ENCODE measurements at regions not wholly inside any gene's neighbourhood (a gene's known extent, or its start where the extent isn't known, plus 50 kb on each side); places are given as distances from the start of the nearest gene placed in this dataset.

- no peaks in the 10 kb centered on the region for H3K4me1 Mint-ChIP-seq (ENCODE audit: unreplicated experiment)
- H3K36me3 Mint-ChIP-seq (ENCODE audit: low read depth, unreplicated experiment): no peaks in the 10 kb centered on the region
- H3K27ac Mint-ChIP-seq (ENCODE audit: unreplicated experiment): no peak overlapping the region
- no peak for TF ChIP-seq CTCF (IDR thresholded peaks at IDR 0.05; ENCODE audit: unreplicated experiment)
- H3K4me3 Mint-ChIP-seq (ENCODE audit: unreplicated experiment): no peak overlapping the region
- no peaks in the 10 kb centered on the region for H3K27me3 Mint-ChIP-seq (ENCODE audit: unreplicated experiment)
- no peaks in the 10 kb centered on the region for H3K9me3 Mint-ChIP-seq (ENCODE audit: unreplicated experiment)
- no peak for DNase-seq (ENCODE audit: low spot score)
Measured at GRCh38 chr6:23736577-23736976, 389.4 kb upstream of the NRSN1 start.

- Mint-ChIP-seq H3K9me3 (ENCODE audit: unreplicated experiment) (no peaks in the 10 kb centered on the region), H3K27ac (ENCODE audit: unreplicated experiment) (no peak overlapping the region), H3K4me3 (ENCODE audit: unreplicated experiment) (no peak overlapping the region), H3K4me1 (ENCODE audit: unreplicated experiment) (no peaks in the 10 kb centered on the region), H3K36me3 (ENCODE audit: low read depth, unreplicated experiment) (no peaks in the 10 kb centered on the region), H3K27me3 (ENCODE audit: unreplicated experiment) (no peaks in the 10 kb centered on the region)
- no peak for TF ChIP-seq CTCF (IDR thresholded peaks at IDR 0.05; ENCODE audit: unreplicated experiment)
- DNase-seq (ENCODE audit: low spot score): no peak
Measured at GRCh38 chr6:23747239-23747638, 378.8 kb upstream of the NRSN1 start.

- no peak for TF ChIP-seq CTCF (IDR thresholded peaks at IDR 0.05; ENCODE audit: unreplicated experiment)
- H3K4me3 Mint-ChIP-seq (ENCODE audit: unreplicated experiment): no peak overlapping the region
- DNase-seq (ENCODE audit: low spot score): no peak
- no peak overlapping the region for H3K27ac Mint-ChIP-seq (ENCODE audit: unreplicated experiment)
- no peaks in the 10 kb centered on the region for H3K27me3 Mint-ChIP-seq (ENCODE audit: unreplicated experiment)
- no peaks in the 10 kb centered on the region for H3K36me3 Mint-ChIP-seq (ENCODE audit: low read depth, unreplicated experiment)
- no peaks in the 10 kb centered on the region for H3K4me1 Mint-ChIP-seq (ENCODE audit: unreplicated experiment)
- no peaks in the 10 kb centered on the region for H3K9me3 Mint-ChIP-seq (ENCODE audit: unreplicated experiment)
Measured at GRCh38 chr6:23752414-23752813, 373.6 kb upstream of the NRSN1 start.

DNA sequence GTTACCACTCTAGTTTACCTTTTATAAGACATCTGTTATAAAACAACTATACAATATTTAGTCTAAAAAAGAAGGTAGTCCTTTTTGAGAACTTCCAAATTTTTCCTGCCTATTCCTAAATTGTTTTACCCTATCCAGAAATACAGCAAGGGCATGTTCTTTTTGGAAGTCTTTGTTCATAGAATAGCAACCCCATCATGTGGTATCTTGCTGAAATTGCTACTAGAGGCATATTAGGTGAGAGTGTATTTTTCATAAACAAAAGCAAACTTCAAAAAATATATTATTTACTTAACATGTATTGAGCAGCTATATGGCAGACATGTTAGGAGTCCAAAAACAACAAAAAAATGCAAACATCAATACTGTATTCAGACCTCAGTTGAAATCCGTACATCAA is 371.8 kb upstream of the NRSN1 start:
- Mint-ChIP-seq H3K9me3 (ENCODE audit: unreplicated experiment) (no peaks in the 10 kb centered on the region), H3K27me3 (ENCODE audit: unreplicated experiment) (no peaks in the 10 kb centered on the region), H3K4me3 (ENCODE audit: unreplicated experiment) (no peak overlapping the region), H3K27ac (ENCODE audit: unreplicated experiment) (no peak overlapping the region), H3K36me3 (ENCODE audit: low read depth, unreplicated experiment) (no peaks in the 10 kb centered on the region), H3K4me1 (ENCODE audit: unreplicated experiment) (no peaks in the 10 kb centered on the region)
- DNase-seq (ENCODE audit: low spot score): no peak
- no peak for TF ChIP-seq CTCF (IDR thresholded peaks at IDR 0.05; ENCODE audit: unreplicated experiment)

- Mint-ChIP-seq H3K36me3 (ENCODE audit: low read depth, unreplicated experiment) (no peaks in the 10 kb centered on the region), H3K4me3 (ENCODE audit: unreplicated experiment) (no peak overlapping the region), H3K27me3 (ENCODE audit: unreplicated experiment) (peaks cover 1% of the 10 kb centered on the region), H3K27ac (ENCODE audit: unreplicated experiment) (no peak overlapping the region), H3K9me3 (ENCODE audit: unreplicated experiment) (no peaks in the 10 kb centered on the region), H3K4me1 (ENCODE audit: unreplicated experiment) (no peaks in the 10 kb centered on the region)
- TF ChIP-seq CTCF (IDR thresholded peaks at IDR 0.05; ENCODE audit: unreplicated experiment): no peak
- DNase-seq (ENCODE audit: low spot score): no peak
Measured at GRCh38 chr6:23775127-23775526, 350.9 kb upstream of the NRSN1 start.
